ENCODE measurements at regions not wholly inside any gene's neighbourhood (a gene's known extent, or its start where the extent isn't known, plus 50 kb on each side); places are given as distances from the start of the nearest gene placed in this dataset.

GRCh38 chr13:28582892-28583240 is 76.1 kb upstream of the POMP start (continued):
- TF ChIP-seq SCRT1 (tag by site-specific recombination; IDR thresholded peaks at IDR 0.05; ENCODE audit: borderline replicate concordance): no peak
- no peak for TF ChIP-seq ZNF76 (tag by site-specific recombination; IDR thresholded peaks at IDR 0.05; ENCODE audit: borderline replicate concordance, low read depth)
- TF ChIP-seq ZNF792 (tag by site-specific recombination; IDR thresholded peaks at IDR 0.05): no peak
- TF ChIP-seq ZNF239 (tag by site-specific recombination; IDR thresholded peaks at IDR 0.05): no peak
- TF ChIP-seq ZNF473 (tag by site-specific recombination; IDR thresholded peaks at IDR 0.05): no peak
- no peak for TF ChIP-seq ZNF670 (tag by site-specific recombination; IDR thresholded peaks at IDR 0.05; ENCODE audit: low read depth)
- no peak for TF ChIP-seq AEBP2 (tag by site-specific recombination; IDR thresholded peaks at IDR 0.05; ENCODE audit: borderline replicate concordance)
- TF ChIP-seq ZNF362 (tag by site-specific recombination; IDR thresholded peaks at IDR 0.05): no peak

GRCh38 chr13:28582225-28582891 is 76.6 kb upstream of the POMP start:
- no peak overlapping the region for H3K27ac ChIP-seq (ENCODE audit: extremely low read depth, low read depth, low read length)
- CTCF ChIA-PET: interaction anchor here (1.4 kb wide), 1 partner anchor 258 kb away, joined by 3 read pairs; no protein-coding TSS in a partner anchor
- no peaks in the 10 kb centered on the region for H3K36me3 ChIP-seq (ENCODE audit: control insufficient read depth in 2 of 2, insufficient read depth in 1 of 2, low read length in 2 of 2)
- H3K9me3 ChIP-seq (ENCODE audit: control insufficient read depth, insufficient read depth, low read depth, low read length): no peaks in the 10 kb centered on the region
- no peak overlapping the region for H3K4me3 ChIP-seq (ENCODE audit: low read depth, low read length)
- POLR2A ChIA-PET: no interaction called here
- peaks cover 7% of the 10 kb centered on the region for H3K4me1 ChIP-seq (ENCODE audit: control insufficient read depth, insufficient read depth, low read length)
- TF ChIP-seq OVOL3 (tag by site-specific recombination; IDR thresholded peaks at IDR 0.05) (no peak), ZNF16 (tag by site-specific recombination; IDR thresholded peaks at IDR 0.05; ENCODE audit: low read depth) (no peak), GLIS1 (tag by site-specific recombination; IDR thresholded peaks at IDR 0.05) (peak; percentile 93), ZFHX2 (tag by site-specific recombination; conservative IDR thresholded peaks at IDR 0.05) (peak; percentile 69), PATZ1 (tag by site-specific recombination; IDR thresholded peaks at IDR 0.05) (peak; percentile 74), ZSCAN4 (tag by site-specific recombination; IDR thresholded peaks at IDR 0.05) (no peak), ZNF518A (tag by site-specific recombination; conservative IDR thresholded peaks at IDR 0.05; ENCODE audit: low read depth) (no peak), ZNF768 (tag by site-specific recombination; IDR thresholded peaks at IDR 0.05) (no peak), ZNF561 (tag by site-specific recombination; IDR thresholded peaks at IDR 0.05; ENCODE audit: borderline replicate concordance) (no peak), ZNF280D (tag by site-specific recombination; IDR thresholded peaks at IDR 0.05) (no peak), ZNF629 (tag by site-specific recombination; IDR thresholded peaks at IDR 0.05) (peak; percentile 87), ZNF175 (tag by site-specific recombination; IDR thresholded peaks at IDR 0.05) (no peak), ZNF837 (tag by site-specific recombination; IDR thresholded peaks at IDR 0.05) (no peak), ZFP37 (tag by site-specific recombination; IDR thresholded peaks at IDR 0.05) (no peak), TRIM28 (IDR thresholded peaks at IDR 0.05; ENCODE audit: borderline replicate concordance, low read length) (peak; percentile 56; the same call in 1 of the 2 replicates)

Data from HEK293 (cell line).